ENCODE measurements at regions not wholly inside any gene's neighbourhood (a gene's known extent, or its start where the extent isn't known, plus 50 kb on each side); places are given as distances from the start of the nearest gene placed in this dataset.

- no peaks in the 10 kb centered on the region for H3K9me3 Mint-ChIP-seq (ENCODE audit: low read depth, unreplicated experiment)
- intact Hi-C loops (cut with micrococcal nuclease; ENCODE audit: unreplicated experiment), result no loop called here
- H3K4me1 Mint-ChIP-seq (ENCODE audit: low read depth, unreplicated experiment), result no peaks in the 10 kb centered on the region
- no TSS peak for BruUV-seq (replicated peaks)
- CTCF ChIA-PET, result no interaction called here
- H3K36me3 Mint-ChIP-seq (ENCODE audit: insufficient read depth, unreplicated experiment), result no peaks in the 10 kb centered on the region
- no peak for TF ChIP-seq CTCF (IDR thresholded peaks at IDR 0.05; ENCODE audit: unreplicated experiment)
- H3K27me3 Mint-ChIP-seq (ENCODE audit: unreplicated experiment), result no peaks in the 10 kb centered on the region
- H3K27ac Mint-ChIP-seq (ENCODE audit: unreplicated experiment), result no peak overlapping the region
- no peak overlapping the region for H3K4me3 Mint-ChIP-seq (ENCODE audit: low read depth, unreplicated experiment)
- no peak for DNase-seq
Observed at GRCh38 chr10:88194041-88194887, 330.8 kb downstream of the PTEN start.

GRCh38 chr10:88194961-88195367, 331.5 kb downstream of the PTEN start:
- no peaks in the 10 kb centered on the region for H3K36me3 Mint-ChIP-seq (ENCODE audit: insufficient read depth, unreplicated experiment)
- H3K4me1 Mint-ChIP-seq (ENCODE audit: low read depth, unreplicated experiment), result no peaks in the 10 kb centered on the region
- no peaks in the 10 kb centered on the region for H3K9me3 Mint-ChIP-seq (ENCODE audit: low read depth, unreplicated experiment)
- no peak overlapping the region for H3K4me3 Mint-ChIP-seq (ENCODE audit: low read depth, unreplicated experiment)
- intact Hi-C loops (cut with micrococcal nuclease; ENCODE audit: unreplicated experiment), result no loop called here
- H3K27ac Mint-ChIP-seq (ENCODE audit: unreplicated experiment), result no peak overlapping the region
- no peaks in the 10 kb centered on the region for H3K27me3 Mint-ChIP-seq (ENCODE audit: unreplicated experiment)
- BruUV-seq (replicated peaks), result no TSS peak
- no peak for TF ChIP-seq CTCF (IDR thresholded peaks at IDR 0.05; ENCODE audit: unreplicated experiment)
- CTCF ChIA-PET, result no interaction called here
- DNase-seq, result no peak

GRCh38 chr10:88195841-88196240, 332.4 kb downstream of the PTEN start:
- Mint-ChIP-seq H3K27ac (ENCODE audit: unreplicated experiment) (no peak overlapping the region), H3K4me1 (ENCODE audit: low read depth, unreplicated experiment) (no peaks in the 10 kb centered on the region), H3K9me3 (ENCODE audit: low read depth, unreplicated experiment) (no peaks in the 10 kb centered on the region), H3K4me3 (ENCODE audit: low read depth, unreplicated experiment) (no peak overlapping the region), H3K27me3 (ENCODE audit: unreplicated experiment) (no peaks in the 10 kb centered on the region), H3K36me3 (ENCODE audit: insufficient read depth, unreplicated experiment) (no peaks in the 10 kb centered on the region)
- no peak for DNase-seq
- TF ChIP-seq CTCF (IDR thresholded peaks at IDR 0.05; ENCODE audit: unreplicated experiment), result no peak
- intact Hi-C loops (cut with micrococcal nuclease; ENCODE audit: unreplicated experiment), result no loop called here
- CTCF ChIA-PET, result no interaction called here
- BruUV-seq (replicated peaks), result no TSS peak

- TF ChIP-seq CTCF (IDR thresholded peaks at IDR 0.05; ENCODE audit: unreplicated experiment), result no peak
- Mint-ChIP-seq H3K4me3 (ENCODE audit: low read depth, unreplicated experiment) (no peak overlapping the region), H3K4me1 (ENCODE audit: low read depth, unreplicated experiment) (no peaks in the 10 kb centered on the region), H3K27me3 (ENCODE audit: unreplicated experiment) (no peaks in the 10 kb centered on the region), H3K9me3 (ENCODE audit: low read depth, unreplicated experiment) (no peaks in the 10 kb centered on the region), H3K36me3 (ENCODE audit: insufficient read depth, unreplicated experiment) (no peaks in the 10 kb centered on the region), H3K27ac (ENCODE audit: unreplicated experiment) (no peak overlapping the region)
- BruUV-seq (replicated peaks), result no TSS peak
- DNase-seq, result no peak
- intact Hi-C loops (cut with micrococcal nuclease; ENCODE audit: unreplicated experiment), result no loop called here
- CTCF ChIA-PET, result no interaction called here
Observed at GRCh38 chr10:88196291-88196690, 332.9 kb downstream of the PTEN start.

All from Calu3 (cell line).